ENCODE measurements at regions not wholly inside any gene's neighbourhood (a gene's known extent, or its start where the extent isn't known, plus 50 kb on each side); places are given as distances from the start of the nearest gene placed in this dataset.

- Mint-ChIP-seq H3K4me3 (no peak overlapping the region), H3K36me3 (no peaks in the 10 kb centered on the region), H3K9me3 (peaks cover 10% of the 10 kb centered on the region), H3K27ac (peak overlapping the region; percentile 25), H3K27me3 (ENCODE audit: low read depth) (no peaks in the 10 kb centered on the region), H3K4me1 (peaks cover 6% of the 10 kb centered on the region)
- ChIA-PET CTCF (no interaction called here), POLR2A (no interaction called here)
- no peak for DNase-seq (ENCODE audit: low spot score)
- TF ChIP-seq, protein P1, sequence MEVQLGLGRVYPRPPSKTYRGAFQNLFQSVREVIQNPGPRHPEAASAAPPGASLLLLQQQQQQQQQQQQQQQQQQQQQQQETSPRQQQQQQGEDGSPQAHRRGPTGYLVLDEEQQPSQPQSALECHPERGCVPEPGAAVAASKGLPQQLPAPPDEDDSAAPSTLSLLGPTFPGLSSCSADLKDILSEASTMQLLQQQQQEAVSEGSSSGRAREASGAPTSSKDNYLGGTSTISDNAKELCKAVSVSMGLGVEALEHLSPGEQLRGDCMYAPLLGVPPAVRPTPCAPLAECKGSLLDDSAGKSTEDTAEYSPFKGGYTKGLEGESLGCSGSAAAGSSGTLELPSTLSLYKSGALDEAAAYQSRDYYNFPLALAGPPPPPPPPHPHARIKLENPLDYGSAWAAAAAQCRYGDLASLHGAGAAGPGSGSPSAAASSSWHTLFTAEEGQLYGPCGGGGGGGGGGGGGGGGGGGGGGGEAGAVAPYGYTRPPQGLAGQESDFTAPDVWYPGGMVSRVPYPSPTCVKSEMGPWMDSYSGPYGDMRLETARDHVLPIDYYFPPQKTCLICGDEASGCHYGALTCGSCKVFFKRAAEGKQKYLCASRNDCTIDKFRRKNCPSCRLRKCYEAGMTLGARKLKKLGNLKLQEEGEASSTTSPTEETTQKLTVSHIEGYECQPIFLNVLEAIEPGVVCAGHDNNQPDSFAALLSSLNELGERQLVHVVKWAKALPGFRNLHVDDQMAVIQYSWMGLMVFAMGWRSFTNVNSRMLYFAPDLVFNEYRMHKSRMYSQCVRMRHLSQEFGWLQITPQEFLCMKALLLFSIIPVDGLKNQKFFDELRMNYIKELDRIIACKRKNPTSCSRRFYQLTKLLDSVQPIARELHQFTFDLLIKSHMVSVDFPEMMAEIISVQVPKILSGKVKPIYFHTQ (CRISPR knock-in tag; IDR thresholded peaks at IDR 0.05), result no peak
- ATAC-seq, result no peak
Measured at GRCh38 chr4:13159041-13159620, 325.0 kb downstream of the RAB28 start.

GRCh38 chr4:13151194-13151593 is 332.9 kb downstream of the RAB28 start:
- Mint-ChIP-seq H3K4me3 (no peak overlapping the region), H3K9me3 (peaks cover 8% of the 10 kb centered on the region), H3K36me3 (no peaks in the 10 kb centered on the region), H3K4me1 (peaks cover 4% of the 10 kb centered on the region), H3K27me3 (ENCODE audit: low read depth) (no peaks in the 10 kb centered on the region), H3K27ac (no peak overlapping the region)
- no peak for ATAC-seq
- ChIA-PET POLR2A (interaction anchor here (0.6 kb wide), 1 partner anchor 365 kb away, joined by 3 read pairs; no protein-coding TSS in a partner anchor), CTCF (interaction anchor here (1.1 kb wide), 1 partner anchor 98 kb away, joined by 3 read pairs; no protein-coding TSS in a partner anchor)
- DNase-seq (ENCODE audit: low spot score), result no peak
- TF ChIP-seq PRDM15 (CRISPR knock-in tag; IDR thresholded peaks at IDR 0.05) (no peak), GRHL2 (CRISPR knock-in tag; IDR thresholded peaks at IDR 0.05; ENCODE audit: insufficient replicate concordance, severe bottlenecking) (no peak), ZNF219 (CRISPR knock-in tag; IDR thresholded peaks at IDR 0.05; ENCODE audit: borderline replicate concordance) (no peak), PRRX2 (CRISPR knock-in tag; IDR thresholded peaks at IDR 0.05) (no peak), NR1H2 (CRISPR knock-in tag; IDR thresholded peaks at IDR 0.05) (no peak), ZNF423 (CRISPR knock-in tag; IDR thresholded peaks at IDR 0.05) (no peak), KAT7 (CRISPR knock-in tag; IDR thresholded peaks at IDR 0.05; ENCODE audit: borderline replicate concordance) (no peak), NR3C1 (CRISPR knock-in tag; conservative IDR thresholded peaks at IDR 0.05; ENCODE audit: low read depth) (no peak), ZBTB43 (CRISPR knock-in tag; IDR thresholded peaks at IDR 0.05) (no peak), E2F1 (CRISPR knock-in tag; IDR thresholded peaks at IDR 0.05) (no peak), SMAD4 (CRISPR knock-in tag; IDR thresholded peaks at IDR 0.05) (no peak), FOXK1 (CRISPR knock-in tag; IDR thresholded peaks at IDR 0.05) (no peak), CBFB (CRISPR knock-in tag; IDR thresholded peaks at IDR 0.05; ENCODE audit: low read depth) (no peak), ZNF416 (CRISPR knock-in tag; IDR thresholded peaks at IDR 0.05) (no peak)
- TF ChIP-seq, protein P2, sequence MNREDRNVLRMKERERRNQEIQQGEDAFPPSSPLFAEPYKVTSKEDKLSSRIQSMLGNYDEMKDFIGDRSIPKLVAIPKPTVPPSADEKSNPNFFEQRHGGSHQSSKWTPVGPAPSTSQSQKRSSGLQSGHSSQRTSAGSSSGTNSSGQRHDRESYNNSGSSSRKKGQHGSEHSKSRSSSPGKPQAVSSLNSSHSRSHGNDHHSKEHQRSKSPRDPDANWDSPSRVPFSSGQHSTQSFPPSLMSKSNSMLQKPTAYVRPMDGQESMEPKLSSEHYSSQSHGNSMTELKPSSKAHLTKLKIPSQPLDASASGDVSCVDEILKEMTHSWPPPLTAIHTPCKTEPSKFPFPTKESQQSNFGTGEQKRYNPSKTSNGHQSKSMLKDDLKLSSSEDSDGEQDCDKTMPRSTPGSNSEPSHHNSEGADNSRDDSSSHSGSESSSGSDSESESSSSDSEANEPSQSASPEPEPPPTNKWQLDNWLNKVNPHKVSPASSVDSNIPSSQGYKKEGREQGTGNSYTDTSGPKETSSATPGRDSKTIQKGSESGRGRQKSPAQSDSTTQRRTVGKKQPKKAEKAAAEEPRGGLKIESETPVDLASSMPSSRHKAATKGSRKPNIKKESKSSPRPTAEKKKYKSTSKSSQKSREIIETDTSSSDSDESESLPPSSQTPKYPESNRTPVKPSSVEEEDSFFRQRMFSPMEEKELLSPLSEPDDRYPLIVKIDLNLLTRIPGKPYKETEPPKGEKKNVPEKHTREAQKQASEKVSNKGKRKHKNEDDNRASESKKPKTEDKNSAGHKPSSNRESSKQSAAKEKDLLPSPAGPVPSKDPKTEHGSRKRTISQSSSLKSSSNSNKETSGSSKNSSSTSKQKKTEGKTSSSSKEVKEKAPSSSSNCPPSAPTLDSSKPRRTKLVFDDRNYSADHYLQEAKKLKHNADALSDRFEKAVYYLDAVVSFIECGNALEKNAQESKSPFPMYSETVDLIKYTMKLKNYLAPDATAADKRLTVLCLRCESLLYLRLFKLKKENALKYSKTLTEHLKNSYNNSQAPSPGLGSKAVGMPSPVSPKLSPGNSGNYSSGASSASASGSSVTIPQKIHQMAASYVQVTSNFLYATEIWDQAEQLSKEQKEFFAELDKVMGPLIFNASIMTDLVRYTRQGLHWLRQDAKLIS (CRISPR knock-in tag; IDR thresholded peaks at IDR 0.05; ENCODE audit: borderline replicate concordance), result no peak
- TF ChIP-seq, protein P3, sequence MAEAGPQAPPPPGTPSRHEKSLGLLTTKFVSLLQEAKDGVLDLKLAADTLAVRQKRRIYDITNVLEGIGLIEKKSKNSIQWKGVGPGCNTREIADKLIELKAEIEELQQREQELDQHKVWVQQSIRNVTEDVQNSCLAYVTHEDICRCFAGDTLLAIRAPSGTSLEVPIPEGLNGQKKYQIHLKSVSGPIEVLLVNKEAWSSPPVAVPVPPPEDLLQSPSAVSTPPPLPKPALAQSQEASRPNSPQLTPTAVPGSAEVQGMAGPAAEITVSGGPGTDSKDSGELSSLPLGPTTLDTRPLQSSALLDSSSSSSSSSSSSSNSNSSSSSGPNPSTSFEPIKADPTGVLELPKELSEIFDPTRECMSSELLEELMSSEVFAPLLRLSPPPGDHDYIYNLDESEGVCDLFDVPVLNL (CRISPR knock-in tag; IDR thresholded peaks at IDR 0.05; ENCODE audit: borderline replicate concordance, low read depth), result no peak
- TF ChIP-seq, protein P4, sequence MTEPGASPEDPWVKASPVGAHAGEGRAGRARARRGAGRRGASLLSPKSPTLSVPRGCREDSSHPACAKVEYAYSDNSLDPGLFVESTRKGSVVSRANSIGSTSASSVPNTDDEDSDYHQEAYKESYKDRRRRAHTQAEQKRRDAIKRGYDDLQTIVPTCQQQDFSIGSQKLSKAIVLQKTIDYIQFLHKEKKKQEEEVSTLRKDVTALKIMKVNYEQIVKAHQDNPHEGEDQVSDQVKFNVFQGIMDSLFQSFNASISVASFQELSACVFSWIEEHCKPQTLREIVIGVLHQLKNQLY (CRISPR knock-in tag; IDR thresholded peaks at IDR 0.05), result no peak
- TF ChIP-seq, protein P5, sequence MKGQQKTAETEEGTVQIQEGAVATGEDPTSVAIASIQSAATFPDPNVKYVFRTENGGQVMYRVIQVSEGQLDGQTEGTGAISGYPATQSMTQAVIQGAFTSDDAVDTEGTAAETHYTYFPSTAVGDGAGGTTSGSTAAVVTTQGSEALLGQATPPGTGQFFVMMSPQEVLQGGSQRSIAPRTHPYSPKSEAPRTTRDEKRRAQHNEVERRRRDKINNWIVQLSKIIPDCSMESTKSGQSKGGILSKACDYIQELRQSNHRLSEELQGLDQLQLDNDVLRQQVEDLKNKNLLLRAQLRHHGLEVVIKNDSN (CRISPR knock-in tag; IDR thresholded peaks at IDR 0.05), result no peak
